ENCODE measurements at regions not wholly inside any gene's neighbourhood (a gene's known extent, or its start where the extent isn't known, plus 50 kb on each side); places are given as distances from the start of the nearest gene placed in this dataset.

- TF ChIP-seq RAD21 (IDR thresholded peaks at IDR 0.05; ENCODE audit: low read length) (no peak), MAFK (IDR thresholded peaks at IDR 0.05; ENCODE audit: low read depth, low read length) (no peak), MXI1 (IDR thresholded peaks at IDR 0.05; ENCODE audit: borderline replicate concordance, low read depth, low read length) (no peak), RCOR1 (IDR thresholded peaks at IDR 0.05; ENCODE audit: insufficient replicate concordance, low read length) (no peak), RFX5 (IDR thresholded peaks at IDR 0.05; ENCODE audit: low read depth, low read length) (no peak), SMC3 (IDR thresholded peaks at IDR 0.05; ENCODE audit: low read depth, low read length) (no peak), ELK1 (IDR thresholded peaks at IDR 0.05; ENCODE audit: borderline replicate concordance, low read depth, low read length) (no peak), CTCF (conservative IDR thresholded peaks at IDR 0.05; ENCODE audit: low read depth, low read length) (no peak), FOS (IDR thresholded peaks at IDR 0.05; ENCODE audit: low read depth, low read length) (no peak)
- ChIA-PET CTCF (no interaction called here), POLR2A (ENCODE audit: unreplicated experiment) (no interaction called here)
- H2AFZ ChIP-seq (replicated peaks; ENCODE audit: low read length, poor library complexity): no peak overlapping the region
- peak overlapping the region; percentile 42 for H3K14ac ChIP-seq (replicated peaks; ENCODE audit: low read depth, low read length)
- H2AK5ac ChIP-seq (ENCODE audit: low read depth, low read length): peak overlapping the region; percentile 93; the same call in 1 of the 2 replicates
- H3K23ac ChIP-seq (ENCODE audit: low read depth, low read length): no peak overlapping the region
- H4K20me1 ChIP-seq (ENCODE audit: insufficient read depth, low read length): no peaks in the 10 kb centered on the region
- H4K91ac ChIP-seq (ENCODE audit: insufficient read depth, low read depth, low read length): peak overlapping the region; percentile 73
- H3K4me1 ChIP-seq (ENCODE audit: control insufficient read depth, insufficient read depth, low read length): peaks cover 26% of the 10 kb centered on the region
- H3K27me3 ChIP-seq (ENCODE audit: control insufficient read depth, insufficient read depth, low read length): no peaks in the 10 kb centered on the region
- H3K18ac ChIP-seq (ENCODE audit: low read depth, low read length): peak overlapping the region; percentile 89
- peak overlapping the region; percentile 27 to 63; a peak in 3 of 4 replicates for H4K8ac ChIP-seq (ENCODE audit: low read depth in 2 of 2, low read length in 2 of 2)
- H3K79me1 ChIP-seq (ENCODE audit: low read depth in 1 of 2, low read length in 2 of 2): 0 out of 4 replicates have a peak, but pooled peaks cover 0 to 4% of the 10 kb centered on the region in 2 experiments
- H3K4ac ChIP-seq (ENCODE audit: low read depth, low read length): peak overlapping the region; percentile 83
- H2BK120ac ChIP-seq (ENCODE audit: low read depth, low read length): peak overlapping the region; percentile 85
- dilution Hi-C loops (cut with HindIII; ENCODE audit: low sequenced_read_pairs, unreplicated experiment) (no loop called here), in situ Hi-C loops (cut with MboI; ENCODE audit: low sequenced_read_pairs) (no loop called here), intact Hi-C loops (cut with micrococcal nuclease) (no loop called here)
- H3K56ac ChIP-seq (ENCODE audit: extremely low read depth, insufficient read depth, low read length): 0 out of 2 replicates have a peak overlapping the region, but pooled peaks have one; percentile 38
- no peaks in the 10 kb centered on the region for H3K36me3 ChIP-seq (ENCODE audit: control insufficient read depth, insufficient read depth, low read length)
- H3K9me1 ChIP-seq (ENCODE audit: insufficient read depth, low read length): peaks cover 11% of the 10 kb centered on the region; the same call in 1 of the 2 replicates
- ATAC-seq (ENCODE audit: low read depth) (no peak), DNase-seq (no peak)
- H2AK9ac ChIP-seq (replicated peaks; ENCODE audit: low read depth, low read length, poor library complexity): no peak overlapping the region
- H3K27ac ChIP-seq (ENCODE audit: insufficient read depth, low read length): peak overlapping the region; percentile 78; the same call in 1 of the 2 replicates
- H2BK5ac ChIP-seq (ENCODE audit: low read depth, low read length, poor library complexity, severe bottlenecking): no peak overlapping the region
- peak overlapping the region; percentile 65; the same call in 1 of the 2 replicates for H4K5ac ChIP-seq (ENCODE audit: low read depth, low read length)
- no peak overlapping the region for H3K9ac ChIP-seq (ENCODE audit: low read depth, low read length)
- no TSS peak for BruUV-seq (replicated peaks)
- H2BK15ac ChIP-seq (ENCODE audit: low read depth, low read length): peak overlapping the region; percentile 92
- H3K4me3 ChIP-seq (ENCODE audit: insufficient read depth, low read depth, low read length): no peak overlapping the region
- H3K4me2 ChIP-seq (ENCODE audit: low read depth, low read length): no peak overlapping the region
- H3K9me3 ChIP-seq (ENCODE audit: control insufficient read depth, insufficient read depth, low read length): no peaks in the 10 kb centered on the region
- peak overlapping the region; percentile 83; the same call in 1 of the 2 replicates for H2BK20ac ChIP-seq (ENCODE audit: low read depth, low read length)
- WGBS, 2 experiments (ENCODE audit: extremely low coverage in 2 of 2, insufficient read length in 1 of 2): no CpG with 5 or more reads among the region's 2 CpGs
Observed at GRCh38 chr12:75662511-75663159, 151.2 kb upstream of the KRR1 start.
